Retinal pigment epithelial cell (primary cell): ENCODE measurements at regions not wholly inside any gene's neighbourhood (a gene's known extent, or its start where the extent isn't known, plus 50 kb on each side); places are given as distances from the start of the nearest gene placed in this dataset.

Experiments used
- DNase-seq: peaks from one replicate; pipeline ENCODE4 v3.0.0-alpha.2; 2010; ENCODE audit warnings: low read depth
- H3K4me3 ChIP-seq: 2 replicates; pipeline ENCODE4 v1.5.1; 2011; ENCODE audit warnings: mild to moderate bottlenecking, low read length, control low read depth, moderate library complexity
- TF ChIP-seq, protein P1 (sequence below): conservative IDR thresholded peaks from 2 replicates; pipeline ENCODE4 v1.5.1; 2011; ENCODE audit warnings: low read depth, low read length, control low read depth, inconsistent platforms

DNA sequence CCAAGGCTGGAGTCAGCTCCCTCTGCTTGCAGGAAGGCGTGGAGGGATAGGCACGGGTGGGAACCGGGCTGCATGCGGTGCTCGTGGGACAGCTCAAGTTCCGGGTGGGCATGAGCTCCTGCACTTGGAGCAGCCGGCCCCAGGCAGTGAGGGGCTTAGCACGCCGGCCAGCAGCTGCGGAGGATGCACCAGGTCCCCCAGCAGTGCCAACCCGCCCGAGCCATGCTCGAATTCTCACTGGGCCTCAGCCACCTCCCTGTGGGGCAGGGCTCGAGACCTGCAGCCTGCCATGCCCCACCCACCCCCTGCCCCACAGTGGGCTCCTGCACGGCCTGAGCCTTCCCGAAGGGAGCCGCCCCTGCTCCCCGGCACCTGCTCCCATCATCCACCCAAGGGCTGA lies 1501.8 kb downstream of the AACS start:
- H3K4me3 ChIP-seq: no peak overlapping the region
- DNase-seq: no peak
- TF ChIP-seq, protein P1, sequence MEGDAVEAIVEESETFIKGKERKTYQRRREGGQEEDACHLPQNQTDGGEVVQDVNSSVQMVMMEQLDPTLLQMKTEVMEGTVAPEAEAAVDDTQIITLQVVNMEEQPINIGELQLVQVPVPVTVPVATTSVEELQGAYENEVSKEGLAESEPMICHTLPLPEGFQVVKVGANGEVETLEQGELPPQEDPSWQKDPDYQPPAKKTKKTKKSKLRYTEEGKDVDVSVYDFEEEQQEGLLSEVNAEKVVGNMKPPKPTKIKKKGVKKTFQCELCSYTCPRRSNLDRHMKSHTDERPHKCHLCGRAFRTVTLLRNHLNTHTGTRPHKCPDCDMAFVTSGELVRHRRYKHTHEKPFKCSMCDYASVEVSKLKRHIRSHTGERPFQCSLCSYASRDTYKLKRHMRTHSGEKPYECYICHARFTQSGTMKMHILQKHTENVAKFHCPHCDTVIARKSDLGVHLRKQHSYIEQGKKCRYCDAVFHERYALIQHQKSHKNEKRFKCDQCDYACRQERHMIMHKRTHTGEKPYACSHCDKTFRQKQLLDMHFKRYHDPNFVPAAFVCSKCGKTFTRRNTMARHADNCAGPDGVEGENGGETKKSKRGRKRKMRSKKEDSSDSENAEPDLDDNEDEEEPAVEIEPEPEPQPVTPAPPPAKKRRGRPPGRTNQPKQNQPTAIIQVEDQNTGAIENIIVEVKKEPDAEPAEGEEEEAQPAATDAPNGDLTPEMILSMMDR: no peak

DNA sequence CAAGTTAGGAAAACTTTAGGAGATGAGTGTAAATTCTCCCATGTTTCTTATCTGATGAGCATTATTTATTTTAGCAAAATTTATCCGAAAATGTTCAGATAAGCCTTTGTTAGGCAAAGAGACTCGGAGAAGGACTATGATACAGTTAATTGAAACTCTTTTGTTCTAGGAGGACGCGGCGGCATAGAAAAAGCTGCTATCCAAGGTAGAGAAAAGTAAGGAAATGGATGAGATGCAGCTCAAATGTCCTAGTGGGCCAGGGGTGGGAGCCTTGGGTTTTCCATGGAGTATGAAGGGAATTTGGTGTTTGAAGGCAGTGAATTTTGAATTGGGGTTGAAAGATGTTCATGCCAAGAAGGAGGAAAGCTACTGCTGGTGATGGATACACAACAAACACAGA lies 1504.5 kb downstream of the AACS start:
- H3K4me3 ChIP-seq: no peak overlapping the region
- TF ChIP-seq, protein P1: no peak
- DNase-seq: no peak

DNA sequence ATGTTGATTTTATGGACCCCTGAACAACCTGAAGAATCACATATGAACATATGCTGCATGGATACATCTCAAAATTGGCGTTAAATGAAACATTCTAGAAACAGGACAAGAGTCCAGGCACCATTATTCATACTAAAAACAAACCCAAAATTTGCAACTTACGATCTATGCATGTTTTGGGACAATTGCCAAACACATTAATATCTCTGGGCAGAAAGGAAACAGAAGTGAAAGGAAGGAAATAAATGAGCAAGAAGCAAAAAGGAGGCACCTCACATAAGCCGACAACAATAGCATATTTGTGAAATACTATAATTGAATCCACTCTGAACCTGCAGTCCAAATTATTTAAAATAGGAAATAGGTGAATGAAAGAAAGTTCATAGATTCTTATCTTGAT lies 1505.3 kb downstream of the AACS start:
- H3K4me3 ChIP-seq: no peak overlapping the region
- TF ChIP-seq, protein P1: no peak

DNA sequence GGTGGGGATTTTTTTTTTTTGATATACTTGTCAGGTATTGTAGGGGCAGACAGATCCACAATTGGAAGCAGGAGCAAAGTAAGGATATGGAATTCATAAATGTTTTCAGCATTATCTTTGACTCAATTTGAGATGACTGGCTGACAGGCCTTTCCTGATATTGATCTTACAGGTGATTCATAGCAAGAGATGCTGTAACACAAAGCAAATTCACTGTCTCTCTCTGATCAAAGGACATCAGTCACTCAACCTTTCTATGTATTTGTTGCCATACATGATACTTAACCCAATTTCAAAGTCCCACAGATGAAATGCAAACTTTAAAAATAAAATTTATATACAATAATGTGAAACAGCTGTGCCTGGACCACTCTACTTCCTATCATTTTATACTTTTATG lies 1506.9 kb downstream of the AACS start:
- no peak overlapping the region for H3K4me3 ChIP-seq
- no peak for DNase-seq
- TF ChIP-seq, protein P1: no peak

More for the DNA sequence above, 1505.3 kb downstream of the AACS start:
- DNase-seq: no peak

DNA sequence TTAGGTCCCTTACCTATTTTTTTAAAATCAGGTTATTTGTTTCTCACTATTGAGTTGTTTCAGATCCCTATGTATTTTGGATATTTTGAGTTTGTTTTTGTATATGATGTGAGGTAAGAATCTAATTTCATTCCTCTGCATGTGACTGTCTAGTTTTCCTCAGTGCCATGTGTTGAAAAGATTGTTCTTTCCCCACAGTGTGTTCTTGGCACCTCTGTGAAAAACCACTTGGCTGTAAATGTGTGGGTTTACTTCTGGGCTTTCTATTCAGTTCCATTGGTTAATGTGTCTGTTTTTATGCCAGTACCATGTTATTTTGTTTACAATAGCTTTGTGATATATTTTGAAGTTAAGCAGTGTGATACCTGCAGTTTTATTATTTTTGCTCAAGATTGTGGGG lies 1516.4 kb downstream of the AACS start:
- TF ChIP-seq, protein P1: no peak
- no peak for DNase-seq
- no peak overlapping the region for H3K4me3 ChIP-seq

DNA sequence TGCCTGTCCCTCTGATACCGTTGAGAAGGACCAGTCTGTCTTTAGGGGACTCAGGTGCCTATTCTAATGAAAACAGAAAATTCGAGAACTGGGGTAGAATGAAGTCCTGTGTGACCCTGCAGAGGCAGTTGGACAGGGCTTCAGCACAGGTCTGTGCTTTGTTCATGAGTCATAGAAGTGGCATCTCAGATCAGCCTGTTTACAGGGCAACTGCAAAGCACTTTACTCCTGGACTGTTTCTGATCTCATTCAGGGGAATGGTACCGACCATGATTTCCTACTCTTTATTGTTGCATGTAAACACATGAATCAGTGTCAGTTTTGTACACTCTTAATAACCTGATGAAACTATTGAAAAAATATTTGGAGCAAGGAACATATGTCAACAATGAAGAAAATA lies 1517.0 kb downstream of the AACS start:
- TF ChIP-seq, protein P1: no peak
- H3K4me3 ChIP-seq: no peak overlapping the region
- peak; percentile 73 for DNase-seq

DNA sequence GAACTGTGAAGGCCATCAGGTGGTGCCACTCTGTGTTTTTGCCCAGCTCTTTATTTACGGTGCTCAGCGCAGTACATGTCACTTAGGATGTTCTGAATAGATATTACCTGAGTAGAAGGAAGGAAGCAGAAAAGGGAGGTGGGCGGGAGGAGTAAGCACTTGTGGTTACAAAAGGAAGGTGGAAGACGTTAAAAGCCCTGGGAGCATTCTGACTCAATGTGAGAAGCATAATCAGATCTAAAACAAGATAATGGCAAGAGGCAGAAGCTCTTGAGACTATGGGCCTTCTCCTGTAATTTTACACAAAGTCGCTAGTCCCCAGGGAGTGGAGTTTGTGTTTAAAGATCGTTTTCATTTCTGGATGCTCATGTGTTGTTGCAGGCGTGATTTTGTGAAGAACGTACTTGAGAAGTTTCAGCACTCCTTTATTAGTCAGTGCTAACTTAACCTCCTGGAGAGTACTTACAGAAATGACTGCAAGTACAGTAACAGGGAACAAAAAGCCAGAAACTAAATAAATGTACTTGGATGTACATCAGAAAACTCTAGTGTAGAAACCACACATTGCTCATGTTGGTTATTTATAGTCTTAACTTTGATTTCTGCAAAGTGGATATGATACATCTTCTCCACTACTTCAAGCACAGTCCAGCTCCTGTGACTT lies 1523.5 kb downstream of the AACS start:
- TF ChIP-seq, protein P1: no peak
- H3K4me3 ChIP-seq: no peak overlapping the region
- no peak for DNase-seq
